Stimulated activated CD8-positive, alpha-beta memory T cell treated with anti-CD3 and anti-CD28 coated beads, Interleukin-4, amount 100 ng/mL, for 4 hours (primary cell): ENCODE measurements at regions not wholly inside any gene's neighbourhood (a gene's known extent, or its start where the extent isn't known, plus 50 kb on each side); places are given as distances from the start of the nearest gene placed in this dataset.

Source experiments
- DNase-seq, 2 donors: peaks; one replicate each; pipeline ENCODE4 v3.0.0-alpha.2; 2020; ENCODE audit warnings: low read depth in 2 of 2, low spot score in 1 of 2

GRCh38 chr21:43348801-43349261 lies 78.1 kb downstream of the SIK1 start:
- no peak for DNase-seq

DNA sequence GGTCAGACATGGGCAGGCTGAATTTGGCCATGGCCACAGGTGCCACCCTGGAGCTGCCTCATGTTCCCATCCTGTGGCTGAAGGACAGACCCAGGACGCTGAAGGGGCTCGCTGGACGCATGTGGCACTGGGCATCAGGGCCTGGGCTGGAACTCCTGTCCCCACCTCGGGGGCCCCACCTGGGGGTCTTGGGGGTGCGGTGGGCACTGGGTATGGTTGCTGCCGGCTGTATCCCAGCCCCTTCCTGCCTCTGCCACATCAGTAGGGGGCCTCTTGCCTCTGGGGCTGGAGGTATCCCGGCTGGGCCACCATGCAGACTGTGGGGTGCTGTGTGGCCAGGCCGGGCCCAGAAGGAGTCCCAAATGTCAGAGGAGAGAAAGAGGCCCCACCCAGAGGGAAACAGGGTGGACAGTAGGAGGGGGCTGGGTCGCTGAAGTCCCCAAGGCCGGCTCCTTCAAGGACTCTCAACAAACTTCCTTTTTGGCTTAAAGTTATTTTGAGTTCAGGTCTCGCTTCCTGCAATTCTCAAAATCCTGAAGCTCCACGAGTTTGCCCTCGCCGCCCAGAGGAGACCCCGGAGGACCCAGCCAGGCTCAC lies 78.7 kb downstream of the SIK1 start:
- no peak for DNase-seq

GRCh38 chr21:43347461-43348169 lies 79.3 kb downstream of the SIK1 start:
- no peak for DNase-seq

DNA sequence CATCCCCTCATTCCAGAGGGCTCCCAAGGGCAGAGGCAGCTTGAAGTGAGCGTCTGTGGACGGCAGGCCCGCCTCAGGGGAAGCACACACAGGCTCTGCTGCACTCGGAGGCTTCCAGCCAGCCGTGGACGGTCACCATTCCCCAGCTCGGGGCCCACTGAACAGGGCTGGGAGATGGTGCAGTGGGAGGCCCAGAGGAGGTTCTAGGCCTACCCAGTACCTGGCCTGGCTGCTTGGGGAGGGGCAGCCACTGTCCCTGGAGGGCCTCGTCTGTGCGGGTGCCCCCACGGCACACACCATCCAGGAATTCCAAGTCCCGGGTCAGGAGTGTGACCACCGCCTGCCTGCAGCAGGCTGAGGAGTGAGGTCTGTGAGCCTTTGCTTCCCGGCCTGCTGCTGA lies 80.4 kb downstream of the SIK1 start:
- no peak for DNase-seq

GRCh38 chr21:43345746-43346409 lies 81.1 kb downstream of the SIK1 start:
- DNase-seq: no peak

- DNase-seq: no peak
These were observed 81.7 kb downstream of the SIK1 start for GRCh38 chr21:43345046-43345745.

GRCh38 chr21:43343992-43344886 lies 82.7 kb downstream of the SIK1 start:
- DNase-seq: no peak

DNA sequence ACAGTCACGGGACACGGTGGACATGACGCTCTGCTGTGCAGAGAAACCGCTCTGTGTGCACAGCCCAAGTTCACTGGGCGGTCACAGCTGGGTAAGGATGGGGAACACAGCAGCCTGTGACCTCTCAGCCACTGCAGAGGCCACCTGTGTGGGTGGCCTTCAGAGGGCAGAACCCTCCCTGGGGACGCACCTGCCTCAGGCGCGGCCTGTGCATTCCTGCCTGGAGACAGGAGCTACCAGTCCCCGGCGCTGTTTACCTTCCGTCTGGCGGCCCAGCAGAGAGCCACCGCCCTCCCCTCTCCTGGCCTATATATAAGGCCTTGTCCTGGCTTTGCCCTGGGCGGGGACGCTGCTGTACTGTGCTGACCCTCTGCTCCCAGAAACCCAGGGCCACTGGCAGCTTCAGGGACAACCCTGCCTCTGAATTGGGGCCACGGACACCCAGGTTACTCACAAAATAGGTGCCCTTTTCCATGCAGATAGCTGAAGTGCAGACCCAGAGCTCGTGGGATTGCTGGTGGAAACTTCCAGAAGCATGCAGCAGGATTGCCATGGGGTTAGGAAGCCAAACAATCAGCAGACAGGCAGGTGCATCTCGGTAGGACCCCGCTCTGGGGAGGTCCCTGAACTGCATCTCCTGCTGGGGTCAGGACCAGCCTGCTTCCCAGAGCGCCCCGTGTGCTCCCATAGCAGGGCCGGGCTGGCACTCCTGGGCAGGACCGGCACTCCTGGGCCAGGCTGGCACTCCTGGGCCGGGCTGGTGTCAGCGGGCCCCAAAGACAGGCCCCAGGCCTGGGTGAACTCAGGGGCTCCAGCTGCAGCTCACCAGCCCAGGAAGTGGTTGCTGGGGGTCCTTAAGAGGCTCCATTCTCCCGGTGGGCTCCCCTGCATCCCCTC lies 83.6 kb downstream of the SIK1 start:
- no peak for DNase-seq

DNA sequence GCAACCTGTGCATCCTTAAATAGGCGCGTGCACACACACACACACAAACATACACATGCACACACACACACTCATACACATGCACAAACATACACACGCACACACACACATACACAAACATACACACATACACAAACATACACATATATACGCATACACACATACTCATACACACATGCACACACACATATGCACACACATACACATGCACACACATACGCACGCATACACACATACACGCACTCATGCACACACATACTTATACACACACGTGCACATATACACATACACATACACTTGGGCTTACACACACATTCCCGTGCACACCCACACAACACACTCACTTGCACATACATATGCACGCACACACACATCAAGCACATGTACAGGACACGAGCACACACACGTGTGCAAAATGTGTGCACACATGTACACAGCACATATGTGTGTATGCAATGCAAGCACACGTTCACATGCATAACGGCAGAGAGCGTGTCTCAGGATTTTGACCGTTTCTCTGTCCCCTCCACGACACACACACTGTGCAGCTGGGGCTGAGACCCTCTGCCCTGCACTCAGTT lies 84.5 kb downstream of the SIK1 start:
- no peak for DNase-seq

- no peak for DNase-seq
These were observed 85.4 kb downstream of the SIK1 start for GRCh38 chr21:43341378-43342161.

DNA sequence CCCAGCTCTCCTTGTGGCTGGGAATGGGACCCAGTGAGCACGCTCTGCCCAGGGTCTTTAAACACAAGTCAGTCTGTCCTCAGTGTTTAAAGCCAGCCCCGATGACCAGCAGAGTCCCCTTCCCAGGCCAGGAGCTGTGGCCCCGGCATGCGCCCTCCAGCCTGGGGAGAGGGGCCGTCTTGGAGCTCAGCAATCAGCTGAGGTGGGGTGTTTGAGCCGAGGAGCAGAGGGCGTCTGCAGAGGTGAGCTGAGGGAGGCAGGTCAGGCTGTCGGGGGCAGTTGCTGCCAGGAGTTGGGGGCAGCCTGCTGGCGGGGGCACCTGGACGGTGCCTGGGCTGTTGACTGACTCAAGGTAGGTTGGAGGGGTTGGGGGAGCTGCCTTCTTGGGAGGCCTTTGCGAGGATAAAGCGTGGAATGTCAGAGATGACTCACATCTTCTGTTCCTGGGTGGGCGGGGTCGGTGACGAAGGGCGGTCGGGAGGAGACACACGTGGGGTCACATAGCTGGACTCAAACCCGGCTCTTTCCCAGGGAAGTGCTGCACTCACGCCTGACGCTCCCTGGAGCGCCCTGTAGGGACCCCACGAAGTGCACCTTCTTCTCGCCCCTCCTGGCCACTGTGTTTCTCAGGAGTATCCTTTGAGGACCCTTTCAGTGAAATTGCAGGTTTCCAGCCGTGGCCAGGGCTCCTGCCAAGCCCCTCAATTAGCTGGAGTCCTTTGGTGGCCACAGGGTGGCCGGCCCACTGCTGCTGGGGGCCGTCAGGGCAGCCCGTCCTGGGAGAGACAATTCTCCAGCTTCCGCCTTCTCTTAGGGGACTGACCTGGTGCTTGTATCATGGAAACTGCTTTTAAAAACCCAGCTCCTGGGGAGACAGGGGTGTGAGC lies 86.2 kb downstream of the SIK1 start:
- DNase-seq: no peak

- no peak for DNase-seq
These were observed 87.3 kb downstream of the SIK1 start for GRCh38 chr21:43339668-43340067.

- no peak for DNase-seq
These were observed 88.0 kb downstream of the SIK1 start for GRCh38 chr21:43338951-43339350.

GRCh38 chr21:43337901-43338655 lies 88.9 kb downstream of the SIK1 start:
- DNase-seq: no peak

- no peak for DNase-seq
These were observed 91.8 kb downstream of the SIK1 start for GRCh38 chr21:43335119-43335518.

DNA sequence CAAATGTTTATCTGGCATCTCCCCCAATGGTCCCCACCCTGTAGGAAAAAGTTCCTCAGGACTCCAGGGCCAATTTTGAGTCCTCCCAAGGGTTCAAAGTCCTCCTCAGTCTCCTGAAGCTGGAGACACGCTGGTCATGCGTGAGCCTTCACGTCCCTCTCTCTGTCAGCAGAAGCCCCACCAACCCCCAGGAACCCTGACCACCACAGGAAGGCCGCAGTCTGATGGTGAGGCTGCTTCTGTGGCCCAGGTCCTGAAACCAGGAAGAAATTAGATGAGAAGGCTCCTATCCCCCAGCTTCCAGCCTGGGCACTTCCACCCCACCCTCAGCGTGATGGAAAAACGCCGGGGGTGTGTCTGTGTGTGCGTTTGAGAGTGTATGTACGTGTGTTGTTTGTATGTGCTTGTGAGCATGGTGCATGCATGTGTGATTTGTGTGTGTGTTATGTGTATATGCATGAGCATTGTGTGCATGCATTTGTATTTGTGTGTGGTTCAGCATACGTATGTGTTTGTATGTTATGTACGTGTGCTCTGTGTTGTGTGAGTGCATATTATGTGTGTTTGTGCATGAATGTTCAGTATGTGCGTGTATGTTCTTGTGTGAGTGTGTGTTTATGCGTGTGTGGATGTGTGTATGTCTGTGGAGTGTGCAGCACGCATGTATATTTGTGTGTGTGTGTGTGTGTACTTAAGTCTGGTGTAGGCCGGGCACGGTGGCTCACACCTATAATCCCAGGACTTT lies 92.5 kb downstream of the SIK1 start:
- DNase-seq: no peak
